ENCODE measurements at regions not wholly inside any gene's neighbourhood (a gene's known extent, or its start where the extent isn't known, plus 50 kb on each side); places are given as distances from the start of the nearest gene placed in this dataset.

DNA sequence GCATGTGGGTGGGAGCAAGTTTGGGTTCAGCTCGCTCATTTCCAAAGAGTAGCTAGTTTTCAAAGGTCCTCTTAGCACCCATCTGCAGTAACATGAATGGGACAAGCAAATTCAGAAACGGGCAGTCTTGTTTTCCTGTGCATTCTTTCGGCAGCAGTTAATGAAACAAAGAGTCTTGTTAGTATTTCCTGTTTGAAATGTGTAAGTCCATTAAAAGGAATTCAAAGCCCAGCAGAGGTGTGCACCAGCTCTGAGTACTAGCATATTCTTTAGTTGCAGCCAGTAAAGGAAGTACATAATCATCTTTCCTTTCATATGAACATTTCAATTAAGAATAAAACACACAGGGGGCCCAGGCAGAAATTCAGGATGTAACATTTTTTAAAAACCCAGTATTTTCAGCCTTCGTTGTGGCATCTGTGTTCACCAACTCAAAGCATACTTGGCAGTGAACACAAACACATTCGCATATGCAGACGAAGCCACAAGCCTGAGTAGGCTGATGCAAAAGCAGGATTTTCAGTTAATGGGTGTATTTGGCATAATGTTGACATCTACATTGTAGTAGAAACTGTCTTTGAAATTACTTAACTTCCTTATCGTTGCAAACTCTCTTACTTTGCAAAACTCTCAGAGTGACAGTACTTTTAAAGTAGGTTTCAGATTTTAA lies 570.0 kb upstream of the FLRT2 start:
- ATAC-seq = no peak
- no peak for DNase-seq
- H3K4me3 ChIP-seq (ENCODE audit: low read length) = no peak overlapping the region
- H3K27ac Mint-ChIP-seq = no peak overlapping the region
- no peaks in the 10 kb centered on the region for H3K36me3 Mint-ChIP-seq
- no peaks in the 10 kb centered on the region for H3K27me3 ChIP-seq (ENCODE audit: control insufficient read depth, insufficient read depth, low read length)
- H3K9me3 ChIP-seq (ENCODE audit: control insufficient read depth, insufficient read depth, low read length) = no peaks in the 10 kb centered on the region
- peaks cover 10 to 20% of the 10 kb centered on the region in 2 donors for H3K9me3 Mint-ChIP-seq
- no peak overlapping the region for H3K27ac ChIP-seq (ENCODE audit: low read length)
- TF ChIP-seq, protein P1, sequence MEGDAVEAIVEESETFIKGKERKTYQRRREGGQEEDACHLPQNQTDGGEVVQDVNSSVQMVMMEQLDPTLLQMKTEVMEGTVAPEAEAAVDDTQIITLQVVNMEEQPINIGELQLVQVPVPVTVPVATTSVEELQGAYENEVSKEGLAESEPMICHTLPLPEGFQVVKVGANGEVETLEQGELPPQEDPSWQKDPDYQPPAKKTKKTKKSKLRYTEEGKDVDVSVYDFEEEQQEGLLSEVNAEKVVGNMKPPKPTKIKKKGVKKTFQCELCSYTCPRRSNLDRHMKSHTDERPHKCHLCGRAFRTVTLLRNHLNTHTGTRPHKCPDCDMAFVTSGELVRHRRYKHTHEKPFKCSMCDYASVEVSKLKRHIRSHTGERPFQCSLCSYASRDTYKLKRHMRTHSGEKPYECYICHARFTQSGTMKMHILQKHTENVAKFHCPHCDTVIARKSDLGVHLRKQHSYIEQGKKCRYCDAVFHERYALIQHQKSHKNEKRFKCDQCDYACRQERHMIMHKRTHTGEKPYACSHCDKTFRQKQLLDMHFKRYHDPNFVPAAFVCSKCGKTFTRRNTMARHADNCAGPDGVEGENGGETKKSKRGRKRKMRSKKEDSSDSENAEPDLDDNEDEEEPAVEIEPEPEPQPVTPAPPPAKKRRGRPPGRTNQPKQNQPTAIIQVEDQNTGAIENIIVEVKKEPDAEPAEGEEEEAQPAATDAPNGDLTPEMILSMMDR (IDR thresholded peaks at IDR 0.05) = no peak
- no peaks in the 10 kb centered on the region for H3K36me3 ChIP-seq (ENCODE audit: control insufficient read depth, insufficient read depth, low read length)
- WGBS (ENCODE audit: insufficient coverage) = 78% methylated on average over 6 of the region's 7 CpGs
- H3K27me3 Mint-ChIP-seq (ENCODE audit: low read depth in 2 of 2) = no peaks in the 10 kb centered on the region
- intact Hi-C loops (cut with micrococcal nuclease) = no loop called here
- no peak overlapping the region for H3K4me3 Mint-ChIP-seq
- H3K4me1 Mint-ChIP-seq = no peaks in the 10 kb centered on the region
- no peaks in the 10 kb centered on the region for H3K4me1 ChIP-seq (ENCODE audit: control insufficient read depth, insufficient read depth, low read length)

GRCh38 chr14:84961637-84962036 lies 568.3 kb upstream of the FLRT2 start:
- Histone ChIP-seq H3K27me3 (ENCODE audit: control insufficient read depth, insufficient read depth, low read length) (no peaks in the 10 kb centered on the region), H3K4me1 (ENCODE audit: control insufficient read depth, insufficient read depth, low read length) (no peaks in the 10 kb centered on the region), H3K27ac (ENCODE audit: low read length) (no peak overlapping the region), H3K4me3 (ENCODE audit: low read length) (no peak overlapping the region), H3K36me3 (ENCODE audit: control insufficient read depth, insufficient read depth, low read length) (no peaks in the 10 kb centered on the region), H3K9me3 (ENCODE audit: control insufficient read depth, insufficient read depth, low read length) (no peaks in the 10 kb centered on the region)
- H3K4me3 Mint-ChIP-seq = no peak overlapping the region
- H3K9me3 Mint-ChIP-seq = peaks cover 9 to 14% of the 10 kb centered on the region in 2 donors
- intact Hi-C loops (cut with micrococcal nuclease) = no loop called here
- WGBS (ENCODE audit: insufficient coverage) = 95% methylated on average over 2 of the region's 2 CpGs
- H3K36me3 Mint-ChIP-seq = no peaks in the 10 kb centered on the region
- ATAC-seq = no peak
- TF ChIP-seq, protein P1 (IDR thresholded peaks at IDR 0.05) = no peak
- no peaks in the 10 kb centered on the region for H3K4me1 Mint-ChIP-seq
- no peak overlapping the region for H3K27ac Mint-ChIP-seq
- DNase-seq = no peak
- H3K27me3 Mint-ChIP-seq (ENCODE audit: low read depth in 2 of 2) = no peaks in the 10 kb centered on the region

DNA sequence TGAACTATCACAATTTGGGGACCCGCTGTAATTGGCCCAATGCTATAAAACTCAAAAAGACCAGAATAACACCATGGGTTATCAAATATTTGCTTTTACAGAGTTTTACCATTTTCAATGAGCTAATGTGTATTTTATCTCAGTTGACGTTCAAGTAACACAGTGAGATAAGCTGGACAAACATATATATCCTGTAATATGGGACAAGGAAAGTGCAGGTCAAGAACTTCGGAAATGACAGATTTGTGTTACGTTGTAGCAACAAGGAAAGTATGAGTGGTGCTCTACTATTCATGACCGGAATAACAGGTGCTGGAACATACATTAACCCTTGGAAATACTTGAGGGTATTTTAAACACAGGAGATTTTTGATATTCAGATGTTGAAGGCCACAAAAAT lies 566.4 kb upstream of the FLRT2 start:
- Histone ChIP-seq H3K27ac (ENCODE audit: low read length) (no peak overlapping the region), H3K36me3 (ENCODE audit: control insufficient read depth, insufficient read depth, low read length) (no peaks in the 10 kb centered on the region), H3K4me3 (ENCODE audit: low read length) (no peak overlapping the region), H3K4me1 (ENCODE audit: control insufficient read depth, insufficient read depth, low read length) (no peaks in the 10 kb centered on the region), H3K27me3 (ENCODE audit: control insufficient read depth, insufficient read depth, low read length) (no peaks in the 10 kb centered on the region), H3K9me3 (ENCODE audit: control insufficient read depth, insufficient read depth, low read length) (no peaks in the 10 kb centered on the region)
- Mint-ChIP-seq H3K36me3 (no peaks in the 10 kb centered on the region), H3K27ac (no peak overlapping the region), H3K9me3 (peaks cover 8 to 9% of the 10 kb centered on the region in 2 donors), H3K4me3 (no peak overlapping the region), H3K27me3 (ENCODE audit: low read depth in 2 of 2) (no peaks in the 10 kb centered on the region), H3K4me1 (no peaks in the 10 kb centered on the region)
- TF ChIP-seq, protein P1 (IDR thresholded peaks at IDR 0.05) = no peak
- WGBS (ENCODE audit: insufficient coverage) = 73% methylated on average over 5 of the region's 5 CpGs
- ATAC-seq = no peak
- DNase-seq = no peak
- intact Hi-C loops (cut with micrococcal nuclease) = no loop called here

- TF ChIP-seq, protein P1 (IDR thresholded peaks at IDR 0.05) = no peak
- H3K4me1 Mint-ChIP-seq = no peaks in the 10 kb centered on the region
- 73% methylated on average over 3 of the region's 4 CpGs for WGBS (ENCODE audit: insufficient coverage)
Observed at GRCh38 chr14:84965279-84965678, 564.7 kb upstream of the FLRT2 start.

More at GRCh38 chr14:84965279-84965678, 564.7 kb upstream of the FLRT2 start:
- H3K4me3 Mint-ChIP-seq = no peak overlapping the region
- H3K9me3 ChIP-seq (ENCODE audit: control insufficient read depth, insufficient read depth, low read length) = no peaks in the 10 kb centered on the region
- H3K36me3 ChIP-seq (ENCODE audit: control insufficient read depth, insufficient read depth, low read length) = no peaks in the 10 kb centered on the region
- H3K36me3 Mint-ChIP-seq = no peaks in the 10 kb centered on the region
- no peak overlapping the region for H3K4me3 ChIP-seq (ENCODE audit: low read length)
- no peaks in the 10 kb centered on the region for H3K27me3 ChIP-seq (ENCODE audit: control insufficient read depth, insufficient read depth, low read length)
- no peak for DNase-seq
- H3K27ac ChIP-seq (ENCODE audit: low read length) = no peak overlapping the region
- intact Hi-C loops (cut with micrococcal nuclease) = no loop called here
- no peak for ATAC-seq
- no peak overlapping the region for H3K27ac Mint-ChIP-seq
- H3K27me3 Mint-ChIP-seq (ENCODE audit: low read depth in 2 of 2) = no peaks in the 10 kb centered on the region
- H3K4me1 ChIP-seq (ENCODE audit: control insufficient read depth, insufficient read depth, low read length) = no peaks in the 10 kb centered on the region
- H3K9me3 Mint-ChIP-seq = peaks cover 8 to 9% of the 10 kb centered on the region in 2 donors

Data from natural killer cell (primary cell).